ENCODE measurements at regions not wholly inside any gene's neighbourhood (a gene's known extent, or its start where the extent isn't known, plus 50 kb on each side); places are given as distances from the start of the nearest gene placed in this dataset.

- no peaks in the 10 kb centered on the region for H3K9me3 ChIP-seq
- WGBS = 54% methylated on average over 1 of the region's 1 CpG
- TF ChIP-seq POLR2A (IDR thresholded peaks at IDR 0.05) (no peak), POLR2AphosphoS5 (IDR thresholded peaks at IDR 0.05) (no peak), CTCF (IDR thresholded peaks at IDR 0.05) (no peak)
Measured at GRCh38 chr5:51028394-51028793, 354.9 kb upstream of the ISL1 start.

GRCh38 chr5:51033215-51033614 lies 350.0 kb upstream of the ISL1 start:
- H3K36me3 ChIP-seq = no peaks in the 10 kb centered on the region
- TF ChIP-seq POLR2A (IDR thresholded peaks at IDR 0.05) = no peak
- no peak for TF ChIP-seq POLR2AphosphoS5 (IDR thresholded peaks at IDR 0.05)
- TF ChIP-seq CTCF (IDR thresholded peaks at IDR 0.05) = no peak
- no peak overlapping the region for H3K4me3 ChIP-seq
- DNase-seq (ENCODE audit: low spot score) = no peak
- H3K27me3 ChIP-seq (replicated peaks; ENCODE audit: insufficient read depth) = no peaks in the 10 kb centered on the region
- intact Hi-C loops (cut with DNase I) = no loop called here
- no peaks in the 10 kb centered on the region for H3K9me3 ChIP-seq
- H3K27ac ChIP-seq = no peak overlapping the region
- no peaks in the 10 kb centered on the region for H3K4me1 ChIP-seq (replicated peaks)
- 47% methylated on average over 4 of the region's 4 CpGs for WGBS

More at GRCh38 chr5:51028394-51028793, 354.9 kb upstream of the ISL1 start:
- H3K36me3 ChIP-seq = no peaks in the 10 kb centered on the region
- H3K27ac ChIP-seq = no peak overlapping the region
- DNase-seq (ENCODE audit: low spot score) = no peak
- H3K27me3 ChIP-seq (replicated peaks; ENCODE audit: insufficient read depth) = no peaks in the 10 kb centered on the region
- intact Hi-C loops (cut with DNase I) = no loop called here
- H3K4me1 ChIP-seq (replicated peaks) = no peaks in the 10 kb centered on the region
- no peak overlapping the region for H3K4me3 ChIP-seq

- Histone ChIP-seq H3K36me3 (no peaks in the 10 kb centered on the region), H3K4me1 (replicated peaks) (no peaks in the 10 kb centered on the region), H3K9me3 (no peaks in the 10 kb centered on the region), H3K27me3 (replicated peaks; ENCODE audit: insufficient read depth) (no peaks in the 10 kb centered on the region), H3K4me3 (no peak overlapping the region), H3K27ac (no peak overlapping the region)
- 95% methylated on average over 1 of the region's 1 CpG for WGBS
- intact Hi-C loops (cut with DNase I) = no loop called here
- TF ChIP-seq CTCF (IDR thresholded peaks at IDR 0.05) (no peak), POLR2A (IDR thresholded peaks at IDR 0.05) (no peak), POLR2AphosphoS5 (IDR thresholded peaks at IDR 0.05) (no peak)
- no peak for DNase-seq (ENCODE audit: low spot score)
Measured at GRCh38 chr5:51034222-51034901, 348.9 kb upstream of the ISL1 start.

GRCh38 chr5:51039424-51040329 lies 343.6 kb upstream of the ISL1 start:
- no peak overlapping the region for H3K4me3 ChIP-seq
- TF ChIP-seq POLR2A (IDR thresholded peaks at IDR 0.05) (no peak), CTCF (IDR thresholded peaks at IDR 0.05) (no peak), POLR2AphosphoS5 (IDR thresholded peaks at IDR 0.05) (no peak)
- no peaks in the 10 kb centered on the region for H3K9me3 ChIP-seq
- intact Hi-C loops (cut with DNase I) = no loop called here
- DNase-seq (ENCODE audit: low spot score) = no peak
- no peak overlapping the region for H3K27ac ChIP-seq
- H3K27me3 ChIP-seq (replicated peaks; ENCODE audit: insufficient read depth) = no peaks in the 10 kb centered on the region
- H3K36me3 ChIP-seq = no peaks in the 10 kb centered on the region
- H3K4me1 ChIP-seq (replicated peaks) = no peaks in the 10 kb centered on the region
- 82% methylated on average over 6 of the region's 6 CpGs for WGBS
